Stimulated activated CD4-positive, alpha-beta T cell treated with anti-CD3 and anti-CD28 coated beads, TNF-alpha, amount 100 ng/mL, for 1 hour (primary cell): ENCODE measurements at regions not wholly inside any gene's neighbourhood (a gene's known extent, or its start where the extent isn't known, plus 50 kb on each side); places are given as distances from the start of the nearest gene placed in this dataset.
"Not testable (repeated sequence)": the region's sequence is repeated elsewhere in the genome, so short reads cannot be mapped to it uniquely, and the experiment has no call there.

Source experiments
- DNase-seq, 3 donors: peaks; one replicate each; pipeline ENCODE4 v3.0.0-alpha.2; 2020; ENCODE audit warnings: low read depth in 3 of 3, low spot score in 1 of 3

GRCh38 chr9:66152406-66152805 lies 415.5 kb downstream of the FOXD4L4 start:
- DNase-seq: not testable (repeated sequence)

GRCh38 chr9:66153021-66153725 lies 416.2 kb downstream of the FOXD4L4 start:
- peak in 1 of 3 donors; percentile 28 for DNase-seq

GRCh38 chr9:66153971-66154691 lies 417.2 kb downstream of the FOXD4L4 start:
- DNase-seq: not testable (repeated sequence)

GRCh38 chr9:66182316-66182715 lies 445.4 kb downstream of the FOXD4L4 start:
- not testable (repeated sequence) for DNase-seq

GRCh38 chr9:66183648-66184047 lies 446.7 kb downstream of the FOXD4L4 start:
- DNase-seq: not testable (repeated sequence)

- DNase-seq: not testable (repeated sequence)
Measured at GRCh38 chr9:66197199-66197598, 460.3 kb downstream of the FOXD4L4 start.

- DNase-seq: not testable (repeated sequence)
Measured at GRCh38 chr9:66198421-66198820, 461.5 kb downstream of the FOXD4L4 start.

- not testable (repeated sequence) for DNase-seq
Measured at GRCh38 chr9:66206617-66207016, 469.7 kb downstream of the FOXD4L4 start.

GRCh38 chr9:66207914-66208313 lies 471.0 kb downstream of the FOXD4L4 start:
- not testable (repeated sequence) for DNase-seq

- not testable (repeated sequence) for DNase-seq
Measured at GRCh38 chr9:66244763-66245162, 507.8 kb downstream of the FOXD4L4 start.

- DNase-seq: not testable (repeated sequence)
Measured at GRCh38 chr9:66245481-66245880, 508.5 kb downstream of the FOXD4L4 start.

GRCh38 chr9:66257581-66257980 lies 520.6 kb downstream of the FOXD4L4 start:
- not testable (repeated sequence) for DNase-seq

- DNase-seq: not testable (repeated sequence)
Measured at GRCh38 chr9:66261576-66261975, 524.6 kb downstream of the FOXD4L4 start.

- not testable (repeated sequence) for DNase-seq
Measured at GRCh38 chr9:66263621-66264020, 526.7 kb downstream of the FOXD4L4 start.

GRCh38 chr9:66264786-66265185 lies 527.8 kb downstream of the FOXD4L4 start:
- not testable (repeated sequence) for DNase-seq

- not testable (repeated sequence) for DNase-seq
Measured at GRCh38 chr9:66266202-66266601, 529.3 kb downstream of the FOXD4L4 start.

- not testable (repeated sequence) for DNase-seq
Measured at GRCh38 chr9:66266856-66267430, 530.0 kb downstream of the FOXD4L4 start.

GRCh38 chr9:66267684-66268083 lies 530.7 kb downstream of the FOXD4L4 start:
- DNase-seq: not testable (repeated sequence)

- not testable (repeated sequence) for DNase-seq
Measured at GRCh38 chr9:66269024-66269423, 532.1 kb downstream of the FOXD4L4 start.

- DNase-seq: peak; percentile 2 to 59 (median 46)
Measured at GRCh38 chr9:66269783-66270182, 532.8 kb downstream of the FOXD4L4 start.

- not testable (repeated sequence) for DNase-seq
Measured at GRCh38 chr9:66278809-66279208, 541.9 kb downstream of the FOXD4L4 start.
